ENCODE measurements at regions not wholly inside any gene's neighbourhood (a gene's known extent, or its start where the extent isn't known, plus 50 kb on each side); places are given as distances from the start of the nearest gene placed in this dataset.

DNA sequence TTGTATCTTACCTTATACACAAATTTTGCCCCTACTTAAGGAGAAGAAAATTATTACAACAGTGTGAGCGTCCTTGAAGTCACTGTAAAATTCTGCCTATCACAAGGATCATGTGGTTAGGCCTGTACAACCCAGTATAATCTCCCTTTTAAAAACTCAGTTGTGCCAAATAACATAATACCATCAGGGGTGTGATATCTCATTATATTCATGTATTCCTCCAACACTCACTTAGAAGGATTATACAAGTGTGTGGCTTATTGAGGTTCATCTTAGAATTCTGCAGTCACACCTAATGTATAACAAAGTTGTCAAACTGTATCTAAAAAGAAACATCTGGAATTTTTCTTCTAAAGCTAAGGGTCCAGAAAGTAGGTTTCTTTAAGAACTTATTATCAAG is 998.8 kb upstream of the LRRTM1 start:
- TF ChIP-seq CTCF (IDR thresholded peaks at IDR 0.05) = no peak
- H3K4me3 ChIP-seq = no peak overlapping the region
- ATAC-seq (no peak), DNase-seq (no peak)
- H3K4me1 ChIP-seq = no peaks in the 10 kb centered on the region
- peaks cover 12% of the 10 kb centered on the region for H3K9me3 ChIP-seq
- no peaks in the 10 kb centered on the region for H3K36me3 ChIP-seq
- intact Hi-C loops (cut with DNase I) = no loop called here
- no peak overlapping the region for H3K27ac ChIP-seq
- H3K27me3 ChIP-seq (ENCODE audit: low read depth) = no peaks in the 10 kb centered on the region

DNA sequence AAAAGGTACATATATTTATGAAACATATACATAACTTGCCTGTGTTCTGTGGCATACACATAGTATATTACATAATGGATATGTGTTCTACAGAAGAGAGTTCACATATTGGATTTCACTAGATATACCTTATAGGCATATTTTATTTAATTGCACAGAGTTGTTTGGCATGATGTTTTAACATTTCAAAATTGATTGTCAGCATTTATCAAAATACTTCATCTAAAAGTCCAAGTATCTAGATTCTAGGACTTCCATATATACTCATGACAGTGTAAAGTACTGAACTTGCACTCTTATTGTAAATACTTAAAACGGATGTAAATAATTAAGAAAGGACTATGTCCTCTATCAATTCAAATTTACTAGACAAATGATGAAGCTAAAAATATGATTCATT is 995.3 kb upstream of the LRRTM1 start:
- no peaks in the 10 kb centered on the region for H3K4me1 ChIP-seq
- DNase-seq (no peak), ATAC-seq (no peak)
- H3K9me3 ChIP-seq = peaks cover 12% of the 10 kb centered on the region
- TF ChIP-seq CTCF (IDR thresholded peaks at IDR 0.05) = no peak
- H3K4me3 ChIP-seq = no peak overlapping the region
- no peaks in the 10 kb centered on the region for H3K36me3 ChIP-seq
- no peaks in the 10 kb centered on the region for H3K27me3 ChIP-seq (ENCODE audit: low read depth)
- intact Hi-C loops (cut with DNase I) = no loop called here
- no peak overlapping the region for H3K27ac ChIP-seq

DNA sequence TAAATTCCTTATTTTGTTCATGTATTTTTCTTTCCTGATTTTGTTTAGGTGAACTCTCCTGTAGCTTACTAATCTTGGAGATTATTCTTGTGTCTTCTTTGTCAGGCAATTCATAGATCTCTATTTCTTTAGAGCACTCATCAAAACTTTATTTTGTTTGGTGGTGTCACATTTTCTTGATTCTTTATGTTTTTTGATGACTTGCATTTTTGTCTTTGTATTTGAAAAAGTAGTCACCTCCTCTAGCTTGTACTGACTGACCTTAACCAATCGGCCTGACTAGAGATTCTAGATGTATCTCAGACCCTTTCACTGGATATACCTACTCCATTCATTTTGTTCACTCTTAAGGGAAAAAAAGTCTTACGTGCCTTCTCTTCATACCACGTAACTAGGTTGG is 986.3 kb upstream of the LRRTM1 start:
- Histone ChIP-seq H3K4me1 (no peaks in the 10 kb centered on the region), H3K27me3 (ENCODE audit: low read depth) (no peaks in the 10 kb centered on the region), H3K36me3 (no peaks in the 10 kb centered on the region), H3K9me3 (peaks cover 3% of the 10 kb centered on the region), H3K27ac (no peak overlapping the region), H3K4me3 (no peak overlapping the region)
- DNase-seq (no peak), ATAC-seq (no peak)
- intact Hi-C loops (cut with DNase I) = no loop called here
- no peak for TF ChIP-seq CTCF (IDR thresholded peaks at IDR 0.05)

DNA sequence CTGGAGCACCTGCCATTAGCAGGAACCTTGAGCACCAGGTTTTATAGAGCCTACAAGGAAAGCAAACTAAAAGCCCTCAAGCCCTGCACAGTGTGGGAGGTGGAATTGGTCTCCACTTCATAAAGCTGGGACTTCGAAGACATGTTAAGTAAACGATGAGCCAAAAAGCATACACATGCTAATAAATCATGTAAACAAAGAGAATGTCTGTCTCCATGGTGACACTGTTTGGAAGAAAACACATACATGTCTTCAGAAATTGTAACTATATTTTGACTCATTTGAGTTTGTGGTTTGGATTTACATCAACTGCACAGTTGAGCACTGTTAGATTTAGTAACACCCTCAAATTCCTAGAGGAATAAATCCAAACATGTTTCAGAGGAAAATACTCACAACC is 978.5 kb upstream of the LRRTM1 start:
- TF ChIP-seq CTCF (IDR thresholded peaks at IDR 0.05) = no peak
- H3K4me1 ChIP-seq = no peaks in the 10 kb centered on the region
- no peaks in the 10 kb centered on the region for H3K36me3 ChIP-seq
- no peaks in the 10 kb centered on the region for H3K9me3 ChIP-seq
- H3K4me3 ChIP-seq = no peak overlapping the region
- DNase-seq (no peak), ATAC-seq (no peak)
- H3K27ac ChIP-seq = no peak overlapping the region
- intact Hi-C loops (cut with DNase I) = no loop called here
- no peaks in the 10 kb centered on the region for H3K27me3 ChIP-seq (ENCODE audit: low read depth)

GRCh38 chr2:81282151-81282769 is 977.7 kb upstream of the LRRTM1 start:
- H3K27me3 ChIP-seq (ENCODE audit: low read depth) = no peaks in the 10 kb centered on the region
- no peak for DNase-seq

More at GRCh38 chr2:81282151-81282769, 977.7 kb upstream of the LRRTM1 start:
- Histone ChIP-seq H3K9me3 (no peaks in the 10 kb centered on the region), H3K4me1 (no peaks in the 10 kb centered on the region), H3K36me3 (no peaks in the 10 kb centered on the region), H3K4me3 (no peak overlapping the region), H3K27ac (no peak overlapping the region)
- TF ChIP-seq CTCF (IDR thresholded peaks at IDR 0.05) = no peak
- intact Hi-C loops (cut with DNase I) = no loop called here
- ATAC-seq = no peak
